Hematopoietic multipotent progenitor cell treated with erythropoietin and hydrocortisone succinate and interleukin-3 and kit ligand, for 8 days (in vitro differentiated cells): ENCODE measurements at regions not wholly inside any gene's neighbourhood (a gene's known extent, or its start where the extent isn't known, plus 50 kb on each side); places are given as distances from the start of the nearest gene placed in this dataset.
"Not testable (repeated sequence)": the region's sequence is repeated elsewhere in the genome, so short reads cannot be mapped to it uniquely, and the experiment has no call there.

Experiments used
- DNase-seq: peaks from one replicate; pipeline ENCODE4 v3.0.0-alpha.2; 2015

DNA sequence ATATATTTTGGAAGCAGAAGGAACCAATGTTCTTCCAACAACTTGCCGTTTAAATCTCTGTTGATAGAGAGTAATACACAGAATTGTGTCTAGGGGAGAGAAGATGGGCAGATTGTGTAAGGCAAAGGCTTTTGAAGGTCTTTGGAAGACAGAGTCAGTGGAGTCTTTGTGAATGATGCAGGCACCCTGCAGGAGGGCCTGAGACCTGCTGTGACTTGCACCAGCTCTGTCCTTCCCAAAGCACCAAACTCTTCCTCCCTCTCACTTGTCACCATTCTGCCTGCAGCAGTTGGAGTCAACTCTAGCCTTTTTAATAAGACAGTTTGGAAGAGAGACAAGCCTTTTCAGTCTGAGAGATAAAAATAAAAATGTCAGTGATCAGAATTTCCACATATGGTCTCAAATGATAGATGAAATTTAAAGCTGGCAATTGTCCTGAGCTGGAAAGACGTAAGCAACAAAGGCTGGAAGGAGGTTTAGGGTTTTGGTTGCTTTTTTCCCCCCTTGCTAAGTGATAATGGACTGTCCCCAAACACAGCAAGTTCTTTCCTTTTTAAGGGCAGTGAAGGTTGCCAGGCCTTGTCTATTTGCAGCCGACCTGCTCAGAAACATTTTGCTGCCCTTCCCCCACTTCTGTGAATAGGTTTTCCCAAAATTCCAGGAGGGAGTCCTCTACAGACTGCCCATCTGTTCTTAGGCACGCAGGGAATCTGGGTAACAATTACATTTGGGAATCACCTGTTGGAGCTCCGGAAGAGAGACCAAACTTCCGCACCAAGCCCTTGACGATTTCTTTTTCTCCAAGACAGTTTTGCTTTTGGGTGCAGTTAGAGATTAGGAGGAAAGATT is 103.0 kb upstream of the NTF3 start:
- DNase-seq, result no peak

DNA sequence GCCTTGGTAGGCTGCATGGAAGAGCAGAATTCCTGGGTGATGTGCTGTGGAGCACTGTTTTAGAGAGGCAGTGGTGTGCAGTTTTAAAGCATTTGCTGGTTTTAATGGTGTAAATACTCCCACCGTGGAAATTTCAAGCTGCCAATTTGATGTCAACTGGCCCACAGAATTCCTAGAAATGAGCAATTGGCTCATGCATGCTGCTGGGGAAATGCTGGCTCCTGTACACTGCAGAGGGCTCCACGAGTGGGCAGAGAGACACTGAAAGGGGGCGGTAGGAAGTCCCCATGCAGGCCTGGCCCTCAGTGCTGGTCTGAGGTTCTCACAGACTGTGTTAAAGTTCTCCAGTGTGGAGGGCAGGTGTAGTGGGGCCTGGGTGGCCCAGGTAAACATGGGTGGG is 99.4 kb upstream of the NTF3 start:
- DNase-seq, result no peak

- no peak for DNase-seq
Observed at GRCh38 chr12:5333096-5333495, 98.8 kb upstream of the NTF3 start.

DNA sequence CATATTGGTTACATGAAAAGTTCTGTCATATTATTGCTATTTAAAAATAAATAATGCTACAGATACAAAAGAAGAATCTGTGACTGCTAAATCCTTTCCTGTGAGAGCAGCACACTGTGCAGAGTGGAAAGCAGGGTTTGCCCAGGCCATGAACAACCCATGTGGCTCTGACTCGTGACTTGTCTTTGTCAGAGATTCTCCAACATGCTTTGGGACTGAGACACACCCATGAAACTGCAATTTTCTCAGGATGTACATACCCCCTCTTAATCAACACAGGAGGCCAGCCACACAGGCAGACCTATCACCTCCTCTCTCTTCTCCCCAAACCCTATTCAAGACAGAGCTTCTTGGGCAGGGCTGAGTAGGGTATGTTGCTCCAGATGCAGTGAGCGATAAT is 96.8 kb upstream of the NTF3 start:
- no peak for DNase-seq

- DNase-seq, result not testable (repeated sequence)
Observed at GRCh38 chr12:5341086-5341485, 90.8 kb upstream of the NTF3 start.

DNA sequence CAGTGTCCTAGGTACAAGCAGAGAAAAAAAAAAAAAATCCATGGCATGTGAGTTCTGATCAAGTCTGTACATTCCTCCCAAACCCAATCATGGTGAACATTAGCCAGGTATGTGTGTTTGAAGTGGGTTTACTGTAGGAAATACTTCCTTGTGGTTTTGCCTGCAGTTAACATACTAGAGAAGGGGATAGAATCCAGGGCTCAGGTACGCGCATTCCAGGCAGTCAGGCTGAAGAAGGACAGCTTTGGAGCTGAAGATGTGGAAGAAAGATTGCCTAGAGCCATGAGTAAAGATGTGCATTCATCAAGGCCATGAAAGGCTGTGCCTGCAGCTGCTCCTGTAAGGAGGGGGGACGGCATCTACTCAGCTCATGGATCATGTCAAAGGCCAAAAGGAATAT is 88.2 kb upstream of the NTF3 start:
- DNase-seq, result no peak

- DNase-seq, result no peak
Observed at GRCh38 chr12:5344131-5344530, 87.8 kb upstream of the NTF3 start.

DNA sequence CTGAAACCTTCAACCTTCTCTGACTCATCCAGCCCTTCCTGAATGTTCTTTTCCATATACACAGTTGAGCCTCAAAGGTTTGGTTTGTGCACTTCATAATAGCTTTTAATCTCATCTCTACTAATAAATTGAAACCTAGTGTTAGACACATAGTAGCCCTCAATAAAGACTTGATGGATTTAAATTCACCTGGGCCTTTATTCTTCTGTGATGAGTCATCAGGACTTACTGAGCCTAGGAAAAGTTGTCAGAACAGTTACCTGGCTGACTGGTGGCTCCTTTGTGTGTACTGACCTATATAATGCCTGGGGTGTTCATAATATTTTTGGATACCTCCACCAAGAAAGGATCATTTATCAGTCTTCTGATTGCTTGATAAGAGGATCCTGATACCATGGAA is 86.4 kb upstream of the NTF3 start:
- DNase-seq, result no peak

DNA sequence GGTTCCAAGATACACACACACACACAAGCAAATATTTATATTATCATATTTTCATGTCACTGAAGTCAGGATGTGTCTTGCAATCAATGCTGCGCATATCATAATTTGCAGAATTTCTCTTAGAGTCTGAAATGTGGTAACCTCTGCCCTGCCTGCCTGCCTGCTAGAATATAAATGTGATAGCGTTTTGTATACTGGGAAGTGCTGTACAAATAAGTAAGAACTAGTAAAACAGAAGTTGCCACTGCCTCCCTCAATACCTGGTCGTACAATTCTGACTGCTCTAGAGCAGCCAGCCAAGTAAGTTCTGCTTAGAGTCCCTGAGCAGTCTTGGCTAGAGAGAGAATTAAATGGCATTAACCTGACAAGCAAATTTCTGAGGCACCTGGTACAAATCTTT is 83.9 kb upstream of the NTF3 start:
- DNase-seq, result no peak

GRCh38 chr12:5348491-5348890 is 83.4 kb upstream of the NTF3 start:
- DNase-seq, result peak; percentile 42

DNA sequence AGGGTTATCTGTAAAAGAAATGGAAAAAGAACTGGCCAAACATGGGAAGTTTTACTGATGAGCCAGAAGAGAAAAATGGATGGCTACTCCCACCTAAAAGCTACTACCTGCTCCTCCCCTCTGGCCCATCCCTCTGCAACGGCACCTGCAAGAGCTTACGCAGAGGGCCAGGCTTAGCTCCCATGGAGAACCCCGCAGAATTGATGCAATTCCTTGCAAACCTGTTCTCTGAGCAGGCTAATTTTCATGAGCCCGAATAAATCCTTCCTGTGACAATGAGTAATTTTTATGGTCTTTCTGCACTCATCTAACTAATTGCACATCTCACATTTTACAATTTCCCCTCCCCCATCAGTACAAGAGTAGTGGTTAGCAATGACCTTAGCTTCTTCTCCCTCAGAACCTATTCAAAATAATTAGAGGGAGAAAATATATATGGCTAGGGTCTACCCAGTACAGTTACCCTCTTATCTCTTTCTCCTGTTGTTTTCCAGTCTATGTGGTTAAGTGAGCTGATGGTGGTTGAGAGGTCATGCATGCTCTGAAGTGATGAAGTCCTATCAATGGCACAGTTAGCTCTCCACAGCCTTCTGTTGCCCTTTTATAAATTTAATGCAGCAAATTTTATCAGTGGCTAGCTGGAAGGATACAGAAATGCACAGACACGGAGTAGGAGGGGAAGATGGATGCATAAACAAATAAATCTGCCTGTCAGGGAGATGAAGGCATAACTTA is 67.7 kb upstream of the NTF3 start:
- DNase-seq, result peak; percentile 39

DNA sequence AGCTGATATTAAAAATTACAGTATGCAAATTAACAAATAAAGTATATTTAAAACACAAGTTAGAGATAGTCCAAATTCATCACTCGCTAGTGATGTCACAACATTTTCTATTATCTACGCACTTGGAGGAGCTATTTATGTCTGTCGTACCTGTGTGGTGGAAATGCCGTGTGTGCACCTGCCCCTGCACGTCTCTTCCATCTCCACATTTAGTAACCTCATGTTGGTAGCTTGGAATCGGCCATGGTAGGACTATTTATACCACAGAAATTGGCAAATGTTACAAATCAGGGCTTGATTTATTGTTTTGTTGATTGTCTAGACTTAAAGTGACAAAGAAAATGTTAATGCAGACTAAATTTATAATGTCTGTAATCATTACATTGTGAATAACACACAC is 62.6 kb upstream of the NTF3 start:
- no peak for DNase-seq

GRCh38 chr12:5371631-5372030 is 60.3 kb upstream of the NTF3 start:
- no peak for DNase-seq

GRCh38 chr12:5374713-5375112 is 57.2 kb upstream of the NTF3 start:
- no peak for DNase-seq

GRCh38 chr12:5375547-5376295 is 56.2 kb upstream of the NTF3 start:
- DNase-seq, result no peak

GRCh38 chr12:5376591-5377207 is 55.2 kb upstream of the NTF3 start:
- no peak for DNase-seq

GRCh38 chr12:5377997-5378592 is 53.8 kb upstream of the NTF3 start:
- no peak for DNase-seq

DNA sequence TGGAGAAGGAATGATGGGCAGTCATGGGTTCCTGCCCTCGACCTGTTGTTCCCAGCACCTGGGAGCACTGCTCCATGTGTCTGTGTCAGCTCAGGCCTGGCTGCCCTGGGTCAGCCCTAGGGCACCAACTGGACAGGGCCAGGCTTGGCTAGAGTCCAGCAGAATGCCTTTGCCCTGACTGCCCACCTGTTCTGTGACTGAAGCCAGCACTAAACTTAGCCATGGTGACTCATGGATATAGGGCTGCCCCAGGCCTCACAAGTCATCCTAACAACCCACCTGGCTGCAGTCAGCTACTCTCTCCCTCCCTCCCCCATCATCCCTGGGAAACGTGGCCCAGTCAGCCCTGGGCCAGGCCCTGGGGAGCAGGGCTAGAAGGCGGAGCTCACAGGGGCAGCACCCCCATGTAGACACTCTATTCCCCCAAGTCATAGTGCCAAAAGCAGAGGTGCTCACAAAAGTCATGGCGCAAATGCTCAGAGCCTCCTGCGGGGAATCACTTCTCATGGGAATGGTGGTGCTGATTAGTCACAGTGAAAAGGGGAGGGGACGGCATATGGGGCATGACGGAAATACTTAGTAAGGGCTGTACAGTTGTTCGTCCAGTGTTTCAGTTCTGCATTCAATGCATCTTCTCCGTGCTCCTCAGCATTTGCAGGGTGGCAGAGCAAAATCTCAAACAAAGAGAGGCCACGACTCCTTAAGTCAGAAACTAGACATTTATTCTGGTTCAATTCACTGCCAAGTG is 52.0 kb upstream of the NTF3 start:
- DNase-seq, result no peak
